HepG2 (cell line): ENCODE measurements at regions not wholly inside any gene's neighbourhood (a gene's known extent, or its start where the extent isn't known, plus 50 kb on each side); places are given as distances from the start of the nearest gene placed in this dataset.

Source experiments
- ATAC-seq: fragments of 200-7000 bp; cut with Tn5 transposase; 3 replicates; pipeline ENCODE4 v1.9.1; 2020; ENCODE audit warnings: mild to moderate bottlenecking, moderate library complexity
- BruUV-seq: library from RNA; stranded (reverse); fragments of 400-500 nt; replicated peaks from 2 replicates; lab custom pipeline; 2021; lab: Mats Ljungman, UMichigan
- CTCF ChIA-PET: fragments of 300-600 bp; formaldehyde crosslinking; extraction: SDS; loops from one replicate; lab custom pipeline; 2021; ENCODE audit warnings: low total read pairs, inconsistent platforms, low intra/inter-chr PET ratio; lab: Yijun Ruan, JAX
- POLR2A ChIA-PET: fragments of 350-600 bp; sonication (Branson Sonifier 250); formaldehyde crosslinking; loops from one replicate; lab custom pipeline; 2020; ENCODE audit warnings: antibody characterized with exemption, inconsistent platforms; lab: Yijun Ruan, JAX
- DNase-seq: peaks from one replicate; pipeline ENCODE4 v3.0.0-alpha.2; 2015; ENCODE audit warnings: low spot score
- FAIRE-seq: peaks from 3 replicates; lab custom pipeline; 2011; peaks lifted over from hg19 to GRCh38; lab: Jason Lieb, UNC
- H2AFZ ChIP-seq: one replicate; pipeline ENCODE4 v1.6.1; 2011; ENCODE audit warnings: low read length, inconsistent platforms
- H3K27ac ChIP-seq: fragments of 300-600 bp; 3 replicates; pipeline ENCODE4 v1.8.0; 2011; ENCODE audit warnings: mixed run types, mild to moderate bottlenecking, mixed read lengths, low read length, inconsistent platforms; ENCODE audit not compliant: insufficient read depth; ENCODE audit errors: extremely low read length
- H3K27me3 ChIP-seq, 2 experiments: fragments of 200-600 bp in 1 of 2; 2 replicates in 1 of 2; 3 replicates in 1 of 2; pipeline versions ENCODE4 v1.6.0 to v1.8.0; 2011; ENCODE audit warnings: low read length in 2 of 2, mild to moderate bottlenecking in 2 of 2, moderate library complexity in 2 of 2, inconsistent platforms in 1 of 2; ENCODE audit not compliant: insufficient read depth in 2 of 2, control insufficient read depth in 1 of 2
- H3K36me3 ChIP-seq, 2 experiments: fragments of 200-600 bp in 1 of 2; replicated peaks in 1 of 2; 2 replicates in 1 of 2; 3 replicates in 1 of 2; pipeline versions ENCODE4 v1.5.1 to v1.8.0; 2011; ENCODE audit warnings: low read length in 2 of 2, inconsistent platforms in 1 of 2; ENCODE audit not compliant: insufficient read depth in 2 of 2, control insufficient read depth in 1 of 2
- H3K4me1 ChIP-seq: 2 replicates; pipeline ENCODE4 v1.5.1; 2012; ENCODE audit warnings: low read length, inconsistent platforms; ENCODE audit not compliant: insufficient read depth
- H3K4me2 ChIP-seq: 2 replicates; pipeline ENCODE4 v1.6.0; 2011; ENCODE audit warnings: low read depth, low read length, inconsistent platforms
- H3K4me3 ChIP-seq, 3 experiments: fragments of 200-600 bp in 1 of 3; sonication (generic), shearing (Covaris generic) in 1 of 3; replicated peaks in 1 of 3; 2 replicates each; pipeline ENCODE4 v1.5.1; 2011 to 2016; ENCODE audit warnings: low read length in 3 of 3, inconsistent platforms in 2 of 3, low read depth in 2 of 3, mild to moderate bottlenecking in 2 of 3, control low read depth in 1 of 3, mixed read lengths in 1 of 3; ENCODE audit not compliant: insufficient read depth in 1 of 3
- H3K79me2 ChIP-seq: one replicate; pipeline ENCODE4 v1.6.1; 2011; ENCODE audit warnings: low read length, inconsistent platforms; ENCODE audit not compliant: insufficient read depth
- H3K9ac ChIP-seq: 2 replicates; pipeline ENCODE4 v1.6.0; 2011; ENCODE audit warnings: mild to moderate bottlenecking, low read depth, low read length, inconsistent platforms; ENCODE audit not compliant: insufficient read depth
- H3K9me3 ChIP-seq: 2 replicates; pipeline ENCODE4 v1.5.1; 2012; ENCODE audit warnings: mild to moderate bottlenecking, low read length
- H4K20me1 ChIP-seq: 2 replicates; pipeline ENCODE4 v1.6.0; 2011; ENCODE audit warnings: inconsistent platforms, mild to moderate bottlenecking, low read length, moderate library complexity; ENCODE audit not compliant: insufficient read depth
- ADNP ChIP-seq: sonication (generic); formaldehyde crosslinking; IDR thresholded peaks from 2 replicates; pipeline ENCODE4 v1.4.0; 2020; ENCODE audit warnings: missing genetic modification reagents
- FOXO1 ChIP-seq: sonication (generic); formaldehyde crosslinking; IDR thresholded peaks from 2 replicates; pipeline ENCODE4 v1.4.0; 2020; ENCODE audit warnings: missing genetic modification reagents
- HNRNPLL ChIP-seq: fragments of 200-400 bp; formaldehyde crosslinking; IDR thresholded peaks from 2 replicates; pipeline ENCODE4 v1.6.1; 2017; ENCODE audit warnings: mild to moderate bottlenecking, low read depth, low read length; ENCODE audit not compliant: poor library complexity, severe bottlenecking
- KDM2A ChIP-seq: sonication (generic); formaldehyde crosslinking; IDR thresholded peaks from 2 replicates; pipeline ENCODE4 v1.4.0; 2020; ENCODE audit warnings: low read depth, missing genetic modification reagents, borderline replicate concordance
- MTF1 ChIP-seq: sonication (generic); formaldehyde crosslinking; IDR thresholded peaks from 2 replicates; pipeline ENCODE4 v1.5.0; 2020; ENCODE audit warnings: missing genetic modification reagents
- NFE2L1 ChIP-seq: sonication (generic); formaldehyde crosslinking; IDR thresholded peaks from 2 replicates; pipeline ENCODE4 v1.4.0; 2020; ENCODE audit warnings: missing genetic modification reagents, mild to moderate bottlenecking, borderline replicate concordance
- SUZ12 ChIP-seq: fragments of 150-350 bp; IDR thresholded peaks from 2 replicates; pipeline ENCODE4 v1.6.1; 2014; ENCODE audit warnings: low read depth, low read length
- ZBTB8A ChIP-seq: sonication (generic); formaldehyde crosslinking; IDR thresholded peaks from 2 replicates; pipeline ENCODE4 v1.4.0; 2020; ENCODE audit warnings: mild to moderate bottlenecking, low read depth, missing genetic modification reagents, borderline replicate concordance
- ZFY ChIP-seq: sonication (generic); formaldehyde crosslinking; IDR thresholded peaks from 2 replicates; pipeline ENCODE4 v1.4.0; 2020; ENCODE audit warnings: missing genetic modification reagents
- ZNF468 ChIP-seq: sonication (generic); formaldehyde crosslinking; IDR thresholded peaks from 2 replicates; pipeline ENCODE4 v1.8.0; 2022; ENCODE audit warnings: mild to moderate bottlenecking, moderate library complexity, missing genetic modification reagents
- ZNF772 ChIP-seq: sonication (generic); formaldehyde crosslinking; IDR thresholded peaks from 2 replicates; pipeline ENCODE4 v1.5.0; 2020; ENCODE audit warnings: mild to moderate bottlenecking, missing genetic modification reagents
- ZNF790 ChIP-seq: sonication (generic); formaldehyde crosslinking; IDR thresholded peaks from 2 replicates; pipeline ENCODE4 v1.8.0; 2022; ENCODE audit warnings: missing genetic modification reagents, mild to moderate bottlenecking, borderline replicate concordance
- ZNF839 ChIP-seq: sonication (generic); formaldehyde crosslinking; IDR thresholded peaks from 2 replicates; pipeline ENCODE4 v1.4.0; 2020; ENCODE audit warnings: missing genetic modification reagents, mild to moderate bottlenecking, borderline replicate concordance
- ZNF878 ChIP-seq: sonication (generic); formaldehyde crosslinking; IDR thresholded peaks from 2 replicates; pipeline ENCODE4 v1.8.1; 2023; ENCODE audit warnings: mild to moderate bottlenecking, missing genetic modification reagents, moderate library complexity
- WGBS: methylation state at CpG from one replicate; pipeline ENCODE4 v1.1.6; 2017; ENCODE audit warnings: low lambda C conversion rate; 5-methylcytosine and 5-hydroxymethylcytosine counted together
- in situ Hi-C: cut with HindIII; loops from 2 replicates; pipeline ENCODE4 v1.10.0; 2017; ENCODE audit warnings: low pct_unique_long_range_greater_than_20kb; ENCODE audit not compliant: extremely low pct_ligation_motif_present
- intact Hi-C: fragments of 100-400 bp; cut with micrococcal nuclease; formaldehyde crosslinking; loops from one replicate; pipeline ENCODE4 v1.10.0; 2022; ENCODE audit not compliant: unreplicated experiment
- TF ChIP-seq, protein P1 (sequence below): conservative IDR thresholded peaks from 2 replicates; pipeline ENCODE4 v1.6.1; 2018; ENCODE audit warnings: missing genetic modification reagents
- TF ChIP-seq, protein P2 (sequence below): sonication (generic); formaldehyde crosslinking; IDR thresholded peaks from 2 replicates; pipeline ENCODE4 v1.8.1; 2023; ENCODE audit warnings: mild to moderate bottlenecking, missing genetic modification reagents, borderline replicate concordance
- TF ChIP-seq, protein P3 (sequence below): IDR thresholded peaks from 2 replicates; pipeline ENCODE4 v1.6.1; 2016; ENCODE audit warnings: missing biosample characterization, missing genetic modification reagents, low read depth
- TF ChIP-seq, protein P4 (sequence below): sonication (generic); formaldehyde crosslinking; IDR thresholded peaks from 2 replicates; pipeline ENCODE4 v1.9.0; 2021; ENCODE audit warnings: missing genetic modification reagents, mild to moderate bottlenecking, borderline replicate concordance
- TF ChIP-seq, protein P5 (sequence below): sonication (generic); formaldehyde crosslinking; IDR thresholded peaks from 2 replicates; pipeline ENCODE4 v1.5.0; 2020; ENCODE audit warnings: mild to moderate bottlenecking, missing genetic modification reagents

DNA sequence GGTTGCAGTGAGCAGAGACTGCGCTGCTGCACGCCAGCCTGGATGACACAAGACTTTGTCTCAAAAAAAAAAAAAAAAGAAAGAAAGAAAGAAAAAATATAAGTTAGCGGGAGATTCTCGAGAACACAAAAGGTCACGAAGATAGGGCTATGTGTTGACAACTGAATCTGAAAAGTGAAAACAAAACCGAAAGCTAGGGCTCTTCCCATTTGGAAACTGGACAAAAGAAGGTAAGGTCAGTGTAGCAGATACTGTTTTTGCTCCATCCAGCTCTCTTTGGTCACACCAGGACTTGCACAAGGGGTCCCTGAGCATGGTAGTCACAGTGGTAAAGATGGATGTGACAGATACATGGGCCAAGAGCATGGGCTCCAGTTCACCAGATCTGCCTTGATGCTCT is 60.4 kb upstream of the MAP10 start:
- peaks cover 35% of the 10 kb centered on the region for H3K9me3 ChIP-seq
- CTCF ChIA-PET = no interaction called here
- no peak overlapping the region for H3K4me2 ChIP-seq
- no peaks in the 10 kb centered on the region for H4K20me1 ChIP-seq
- no peak overlapping the region for H3K4me3 ChIP-seq
- POLR2A ChIA-PET = no interaction called here
- H3K27me3 ChIP-seq = no peaks in the 10 kb centered on the region
- no peaks in the 10 kb centered on the region for H3K36me3 ChIP-seq
- FAIRE-seq (no peak), ATAC-seq (no peak), DNase-seq (no peak)
- 52% methylated on average over 6 of the region's 6 CpGs for WGBS
- in situ Hi-C loops = no loop called here
- no TSS peak for BruUV-seq
- no peak overlapping the region for H3K9ac ChIP-seq
- intact Hi-C loops = no loop called here
- no peak overlapping the region for H2AFZ ChIP-seq
- no peaks in the 10 kb centered on the region for H3K4me1 ChIP-seq
- H3K27ac ChIP-seq = no peak overlapping the region
- H3K79me2 ChIP-seq = no peaks in the 10 kb centered on the region
- TF ChIP-seq ZBTB8A (CRISPR knock-in tag) (no peak), ZNF468 (no peak), SUZ12 (no peak), ZFY (no peak), NFE2L1 (CRISPR knock-in tag) (no peak), ZNF772 (CRISPR knock-in tag) (no peak), ADNP (CRISPR knock-in tag) (no peak), MTF1 (CRISPR knock-in tag) (no peak), ZNF790 (no peak), FOXO1 (CRISPR knock-in tag) (no peak), ZNF839 (CRISPR knock-in tag) (no peak), HNRNPLL (no peak), ZNF878 (CRISPR knock-in tag) (no peak), KDM2A (CRISPR knock-in tag) (no peak)
- TF ChIP-seq, protein P1, sequence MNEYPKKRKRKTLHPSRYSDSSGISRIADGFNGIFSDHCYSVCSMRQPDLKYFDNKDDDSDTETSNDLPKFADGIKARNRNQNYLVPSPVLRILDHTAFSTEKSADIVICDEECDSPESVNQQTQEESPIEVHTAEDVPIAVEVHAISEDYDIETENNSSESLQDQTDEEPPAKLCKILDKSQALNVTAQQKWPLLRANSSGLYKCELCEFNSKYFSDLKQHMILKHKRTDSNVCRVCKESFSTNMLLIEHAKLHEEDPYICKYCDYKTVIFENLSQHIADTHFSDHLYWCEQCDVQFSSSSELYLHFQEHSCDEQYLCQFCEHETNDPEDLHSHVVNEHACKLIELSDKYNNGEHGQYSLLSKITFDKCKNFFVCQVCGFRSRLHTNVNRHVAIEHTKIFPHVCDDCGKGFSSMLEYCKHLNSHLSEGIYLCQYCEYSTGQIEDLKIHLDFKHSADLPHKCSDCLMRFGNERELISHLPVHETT (CRISPR knock-in tag) = no peak
- TF ChIP-seq, protein P2, sequence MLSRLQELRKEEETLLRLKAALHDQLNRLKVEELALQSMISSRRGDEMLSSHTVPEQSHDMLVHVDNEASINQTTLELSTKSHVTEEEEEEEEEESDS (CRISPR knock-in tag) = no peak
- TF ChIP-seq, protein P3, sequence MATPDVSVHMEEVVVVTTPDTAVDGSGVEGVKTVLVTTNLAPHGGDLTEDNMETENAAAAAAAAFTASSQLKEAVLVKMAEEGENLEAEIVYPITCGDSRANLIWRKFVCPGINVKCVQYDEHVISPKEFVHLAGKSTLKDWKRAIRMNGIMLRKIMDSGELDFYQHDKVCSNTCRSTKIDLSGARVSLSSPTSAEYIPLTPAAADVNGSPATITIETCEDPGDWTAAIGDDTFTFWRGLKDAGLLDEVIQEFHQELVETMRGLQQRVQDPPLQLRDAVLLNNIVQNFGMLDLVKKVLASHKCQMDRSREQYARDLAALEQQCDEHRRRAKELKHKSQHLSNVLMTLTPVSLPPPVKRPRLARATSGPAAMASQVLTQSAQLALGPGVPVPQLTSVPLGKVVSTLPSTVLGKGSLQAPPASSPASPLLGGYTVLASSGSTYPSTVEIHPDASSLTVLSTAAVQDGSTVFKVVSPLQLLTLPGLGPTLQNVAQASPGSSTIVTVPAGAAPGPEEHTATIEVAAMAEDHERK (CRISPR knock-in tag) = no peak
- TF ChIP-seq, protein P4, sequence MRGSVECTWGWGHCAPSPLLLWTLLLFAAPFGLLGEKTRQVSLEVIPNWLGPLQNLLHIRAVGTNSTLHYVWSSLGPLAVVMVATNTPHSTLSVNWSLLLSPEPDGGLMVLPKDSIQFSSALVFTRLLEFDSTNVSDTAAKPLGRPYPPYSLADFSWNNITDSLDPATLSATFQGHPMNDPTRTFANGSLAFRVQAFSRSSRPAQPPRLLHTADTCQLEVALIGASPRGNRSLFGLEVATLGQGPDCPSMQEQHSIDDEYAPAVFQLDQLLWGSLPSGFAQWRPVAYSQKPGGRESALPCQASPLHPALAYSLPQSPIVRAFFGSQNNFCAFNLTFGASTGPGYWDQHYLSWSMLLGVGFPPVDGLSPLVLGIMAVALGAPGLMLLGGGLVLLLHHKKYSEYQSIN (CRISPR knock-in tag) = no peak
- TF ChIP-seq, protein P5, sequence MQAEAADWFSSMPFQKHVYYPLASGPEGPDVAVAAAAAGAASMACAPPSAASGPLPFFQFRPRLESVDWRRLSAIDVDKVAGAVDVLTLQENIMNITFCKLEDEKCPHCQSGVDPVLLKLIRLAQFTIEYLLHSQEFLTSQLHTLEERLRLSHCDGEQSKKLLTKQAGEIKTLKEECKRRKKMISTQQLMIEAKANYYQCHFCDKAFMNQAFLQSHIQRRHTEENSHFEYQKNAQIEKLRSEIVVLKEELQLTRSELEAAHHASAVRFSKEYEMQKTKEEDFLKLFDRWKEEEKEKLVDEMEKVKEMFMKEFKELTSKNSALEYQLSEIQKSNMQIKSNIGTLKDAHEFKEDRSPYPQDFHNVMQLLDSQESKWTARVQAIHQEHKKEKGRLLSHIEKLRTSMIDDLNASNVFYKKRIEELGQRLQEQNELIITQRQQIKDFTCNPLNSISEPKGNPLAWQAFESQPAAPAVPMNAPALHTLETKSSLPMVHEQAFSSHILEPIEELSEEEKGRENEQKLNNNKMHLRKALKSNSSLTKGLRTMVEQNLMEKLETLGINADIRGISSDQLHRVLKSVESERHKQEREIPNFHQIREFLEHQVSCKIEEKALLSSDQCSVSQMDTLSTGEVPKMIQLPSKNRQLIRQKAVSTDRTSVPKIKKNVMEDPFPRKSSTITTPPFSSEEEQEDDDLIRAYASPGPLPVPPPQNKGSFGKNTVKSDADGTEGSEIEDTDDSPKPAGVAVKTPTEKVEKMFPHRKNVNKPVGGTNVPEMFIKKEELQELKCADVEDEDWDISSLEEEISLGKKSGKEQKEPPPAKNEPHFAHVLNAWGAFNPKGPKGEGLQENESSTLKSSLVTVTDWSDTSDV (CRISPR knock-in tag) = no peak
